ENCODE measurements at regions not wholly inside any gene's neighbourhood (a gene's known extent, or its start where the extent isn't known, plus 50 kb on each side); places are given as distances from the start of the nearest gene placed in this dataset.
"Not testable (repeated sequence)": the region's sequence is repeated elsewhere in the genome, so short reads cannot be mapped to it uniquely, and the experiment has no call there.

DNA sequence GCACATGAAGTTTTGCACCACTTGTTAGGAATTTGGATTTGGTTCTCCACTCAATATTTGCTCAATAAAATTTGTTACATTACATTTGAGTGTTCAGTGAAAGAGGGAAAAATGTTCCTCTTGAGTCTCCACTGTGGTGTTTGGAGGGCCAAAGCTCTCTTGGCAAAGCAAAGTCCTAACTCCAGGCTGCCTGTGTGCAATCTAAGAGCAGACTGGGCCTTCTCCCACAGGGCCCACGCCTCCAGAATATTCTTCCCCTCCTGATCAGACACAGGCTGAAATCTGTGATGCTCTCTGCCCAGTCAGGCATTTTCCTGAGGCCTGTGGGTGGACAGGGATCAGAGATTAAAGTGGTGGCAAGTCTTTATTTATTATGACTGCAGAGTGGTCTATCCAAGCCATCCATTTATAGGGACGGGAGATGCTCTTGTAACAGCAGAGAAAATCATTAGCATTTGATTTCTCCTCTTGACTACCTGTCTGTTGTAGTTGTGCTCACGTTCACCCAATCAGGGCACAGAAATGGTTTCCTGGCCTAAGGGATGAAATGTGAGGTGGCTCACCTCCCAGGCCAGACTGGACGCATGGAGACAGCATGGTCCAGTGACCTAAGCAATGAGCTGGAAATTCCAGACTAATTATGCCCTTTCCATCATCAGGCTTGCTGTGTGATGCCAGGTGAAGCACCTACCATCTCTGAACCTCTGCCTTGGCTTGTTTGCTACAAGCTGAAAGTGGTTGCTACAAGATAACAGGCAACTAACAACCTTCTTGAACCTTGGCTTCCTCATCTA is 147.1 kb upstream of the NRBF2 start:
- no peaks in the 10 kb centered on the region for H3K27me3 ChIP-seq (ENCODE audit: low read depth)
- H3K36me3 ChIP-seq (replicated peaks): no peaks in the 10 kb centered on the region
- H3K4me3 ChIP-seq: no peak overlapping the region
- H3K4me1 ChIP-seq: no peaks in the 10 kb centered on the region
- DNase-seq (ENCODE audit: low spot score in 2 of 2): no peak
- H3K9me3 ChIP-seq: no peaks in the 10 kb centered on the region
- in situ Hi-C loops (cut with MboI; ENCODE audit: low sequenced_read_pairs): no loop called here

DNA sequence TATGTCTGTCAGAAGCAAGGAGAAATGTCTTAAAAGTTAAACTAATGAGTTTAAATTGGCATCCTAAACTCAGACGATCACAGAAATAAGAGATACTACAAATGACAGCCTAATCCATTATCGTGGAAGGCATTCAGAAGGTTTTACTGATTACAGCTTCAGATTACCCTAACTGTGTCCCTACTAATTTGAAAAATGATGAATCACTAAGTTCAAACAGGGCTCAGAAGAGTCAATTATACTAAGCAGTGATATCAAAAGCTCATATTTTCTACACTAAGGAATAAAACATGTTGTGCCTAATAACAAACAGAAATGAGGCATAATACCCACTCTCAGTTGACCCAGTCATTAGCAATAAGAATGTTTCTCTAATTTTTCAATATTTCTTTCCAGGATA is 152.0 kb upstream of the NRBF2 start:
- no peaks in the 10 kb centered on the region for H3K36me3 ChIP-seq (replicated peaks)
- no peaks in the 10 kb centered on the region for H3K4me1 ChIP-seq
- no peaks in the 10 kb centered on the region for H3K27me3 ChIP-seq (ENCODE audit: low read depth)
- H3K4me3 ChIP-seq: no peak overlapping the region
- H3K9me3 ChIP-seq: no peaks in the 10 kb centered on the region
- no peak for DNase-seq (ENCODE audit: low spot score in 2 of 2)
- in situ Hi-C loops (cut with MboI; ENCODE audit: low sequenced_read_pairs): no loop called here

DNA sequence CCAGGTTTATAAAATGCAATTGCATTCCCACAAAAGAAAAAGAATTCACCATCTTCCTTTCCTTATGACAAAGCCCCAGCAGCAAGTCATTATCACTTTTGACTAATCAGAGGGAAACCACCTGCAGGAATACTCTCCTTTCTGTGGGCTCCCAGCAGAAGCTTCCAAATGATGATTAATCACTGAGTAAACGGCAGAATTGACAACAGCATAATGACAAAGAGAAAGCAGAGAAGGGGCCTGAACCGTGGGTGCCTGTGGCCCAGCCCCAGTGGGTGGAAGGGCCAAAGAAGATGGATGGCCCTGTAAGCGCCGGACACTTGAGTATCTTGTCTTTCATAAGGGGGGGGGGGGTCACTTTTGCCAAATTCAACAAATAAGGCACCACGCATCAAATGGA is 152.4 kb upstream of the NRBF2 start:
- DNase-seq (ENCODE audit: low spot score in 2 of 2): no peak
- Histone ChIP-seq H3K36me3 (replicated peaks) (no peaks in the 10 kb centered on the region), H3K9me3 (no peaks in the 10 kb centered on the region), H3K4me1 (no peaks in the 10 kb centered on the region), H3K4me3 (no peak overlapping the region), H3K27me3 (ENCODE audit: low read depth) (no peaks in the 10 kb centered on the region)
- in situ Hi-C loops (cut with MboI; ENCODE audit: low sequenced_read_pairs): no loop called here

DNA sequence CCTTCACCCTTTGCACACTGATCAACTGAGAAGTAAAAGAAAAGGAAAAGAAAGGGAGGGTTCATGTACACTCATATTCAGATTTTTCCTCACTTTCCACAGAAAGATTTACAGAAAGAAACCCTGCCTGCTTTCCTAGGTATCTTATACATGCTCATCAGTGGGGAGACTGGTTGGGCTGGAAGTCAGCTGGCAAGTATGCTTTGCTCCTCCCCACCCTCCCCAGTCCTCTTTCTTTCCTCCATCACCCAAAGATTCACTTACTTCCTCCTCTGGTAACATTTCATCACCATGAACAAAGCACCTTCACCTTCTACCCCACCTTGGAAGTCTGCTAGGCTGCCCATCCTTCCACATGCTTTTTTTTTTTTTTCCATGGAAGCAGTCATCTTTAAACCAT is 153.2 kb upstream of the NRBF2 start:
- H3K36me3 ChIP-seq (replicated peaks): no peaks in the 10 kb centered on the region
- H3K27me3 ChIP-seq (ENCODE audit: low read depth): no peaks in the 10 kb centered on the region
- no peak overlapping the region for H3K4me3 ChIP-seq
- no peaks in the 10 kb centered on the region for H3K4me1 ChIP-seq
- DNase-seq (ENCODE audit: low spot score in 2 of 2): no peak
- H3K9me3 ChIP-seq: 0 out of 2 replicates have a peak, but pooled peaks cover 2% of the 10 kb centered on the region
- in situ Hi-C loops (cut with MboI; ENCODE audit: low sequenced_read_pairs): no loop called here

DNA sequence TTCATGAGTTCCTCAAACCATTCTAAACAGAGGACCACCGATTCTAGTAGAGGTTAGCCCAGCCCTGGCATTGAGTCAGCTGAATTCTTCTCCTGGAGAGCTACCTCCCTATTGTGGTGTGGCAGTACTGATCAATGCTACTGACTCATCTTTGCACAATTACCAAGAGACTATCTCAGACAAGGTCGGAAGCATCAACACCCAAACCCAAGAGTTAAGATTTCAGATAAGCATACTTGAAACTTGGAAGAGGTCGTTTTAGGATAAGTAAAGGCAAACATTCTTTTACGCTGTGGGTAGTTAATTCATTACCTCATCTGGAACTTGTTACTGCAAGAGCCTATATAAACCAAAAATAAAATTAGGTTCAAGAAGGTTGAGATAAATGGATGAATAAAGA is 154.6 kb upstream of the NRBF2 start:
- Histone ChIP-seq H3K4me1 (no peaks in the 10 kb centered on the region), H3K4me3 (no peak overlapping the region), H3K27me3 (ENCODE audit: low read depth) (no peaks in the 10 kb centered on the region), H3K36me3 (replicated peaks) (no peaks in the 10 kb centered on the region), H3K9me3 (0 out of 2 replicates have a peak, but pooled peaks cover 2% of the 10 kb centered on the region)
- in situ Hi-C loops (cut with MboI; ENCODE audit: low sequenced_read_pairs): no loop called here
- no peak for DNase-seq (ENCODE audit: low spot score in 2 of 2)

DNA sequence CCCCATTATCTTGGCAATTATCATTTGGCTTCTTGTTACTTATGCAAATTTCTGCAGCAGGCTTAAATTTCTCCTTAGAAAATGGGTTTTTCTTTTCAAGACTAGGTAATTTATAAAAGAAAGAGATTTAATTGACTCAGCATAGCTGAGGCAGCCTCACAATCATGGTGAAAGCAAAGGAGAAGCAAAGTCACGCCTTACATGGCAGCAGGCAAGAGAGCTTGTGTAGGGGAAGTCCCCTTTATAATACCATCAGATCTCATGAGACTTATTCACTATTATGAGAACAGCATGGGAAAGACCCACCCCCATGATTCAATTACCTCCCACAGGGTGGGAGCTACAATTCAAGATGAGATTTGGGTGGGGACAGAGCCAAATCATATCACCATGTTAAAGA is 158.3 kb upstream of the NRBF2 start:
- H3K4me3 ChIP-seq; H3K27me3 ChIP-seq (ENCODE audit: low read depth); DNase-seq (ENCODE audit: low spot score in 2 of 2); in situ Hi-C loops (cut with MboI; ENCODE audit: low sequenced_read_pairs); H3K36me3 ChIP-seq (replicated peaks); H3K9me3 ChIP-seq; H3K4me1 ChIP-seq: not testable (repeated sequence)

DNA sequence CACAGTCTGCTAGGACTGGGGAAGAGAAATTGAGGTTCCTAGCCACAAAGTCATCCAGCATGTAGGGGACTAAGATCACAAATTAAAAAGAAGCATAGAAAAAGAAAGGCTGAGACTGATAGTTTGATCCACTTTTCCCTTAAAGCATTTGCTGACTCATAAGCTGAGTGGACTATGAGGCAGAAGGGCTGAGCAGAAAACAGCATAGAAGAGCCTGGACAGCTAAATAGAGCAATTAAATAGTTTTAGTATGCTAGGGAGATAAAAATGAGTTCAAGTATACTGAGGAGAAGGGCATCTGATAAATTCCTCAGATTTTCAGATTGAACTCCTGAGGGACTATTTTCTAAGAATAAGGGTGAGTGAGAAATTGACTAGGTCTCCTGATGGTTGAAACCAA is 155.9 kb upstream of the EGR2 start:
- Histone ChIP-seq H3K36me3 (replicated peaks) (no peaks in the 10 kb centered on the region), H3K9me3 (0 out of 2 replicates have a peak, but pooled peaks cover 2% of the 10 kb centered on the region), H3K4me3 (no peak overlapping the region), H3K4me1 (no peaks in the 10 kb centered on the region), H3K27me3 (ENCODE audit: low read depth) (no peaks in the 10 kb centered on the region)
- no peak for DNase-seq (ENCODE audit: low spot score in 2 of 2)
- in situ Hi-C loops (cut with MboI; ENCODE audit: low sequenced_read_pairs): no loop called here

DNA sequence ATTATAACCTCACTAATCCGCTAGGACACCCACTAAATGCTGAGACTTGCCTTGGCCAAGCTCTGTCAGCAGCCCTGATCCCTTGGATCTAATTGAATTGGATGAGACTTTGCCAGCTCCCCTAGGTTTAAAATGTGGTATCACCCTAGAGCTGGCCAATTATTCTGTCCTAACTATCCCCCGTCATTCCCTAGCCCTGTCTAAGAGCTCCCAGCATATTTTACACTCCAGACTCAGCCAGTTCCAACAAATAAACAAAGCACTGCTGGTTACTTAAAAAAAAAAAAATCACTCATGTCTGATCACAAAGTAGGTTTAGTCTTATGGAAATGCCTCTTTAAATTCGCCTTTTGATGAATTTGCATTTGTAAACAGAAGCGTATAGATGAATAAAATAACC is 147.9 kb upstream of the EGR2 start:
- peaks cover 11% of the 10 kb centered on the region for H3K4me1 ChIP-seq
- H3K27me3 ChIP-seq (ENCODE audit: low read depth): no peaks in the 10 kb centered on the region
- H3K36me3 ChIP-seq (replicated peaks): no peaks in the 10 kb centered on the region
- DNase-seq (ENCODE audit: low spot score in 2 of 2): peak; percentile 42 to 80
- peaks cover 4% of the 10 kb centered on the region for H3K9me3 ChIP-seq
- no peak overlapping the region for H3K4me3 ChIP-seq
- in situ Hi-C loops (cut with MboI; ENCODE audit: low sequenced_read_pairs): no loop called here

DNA sequence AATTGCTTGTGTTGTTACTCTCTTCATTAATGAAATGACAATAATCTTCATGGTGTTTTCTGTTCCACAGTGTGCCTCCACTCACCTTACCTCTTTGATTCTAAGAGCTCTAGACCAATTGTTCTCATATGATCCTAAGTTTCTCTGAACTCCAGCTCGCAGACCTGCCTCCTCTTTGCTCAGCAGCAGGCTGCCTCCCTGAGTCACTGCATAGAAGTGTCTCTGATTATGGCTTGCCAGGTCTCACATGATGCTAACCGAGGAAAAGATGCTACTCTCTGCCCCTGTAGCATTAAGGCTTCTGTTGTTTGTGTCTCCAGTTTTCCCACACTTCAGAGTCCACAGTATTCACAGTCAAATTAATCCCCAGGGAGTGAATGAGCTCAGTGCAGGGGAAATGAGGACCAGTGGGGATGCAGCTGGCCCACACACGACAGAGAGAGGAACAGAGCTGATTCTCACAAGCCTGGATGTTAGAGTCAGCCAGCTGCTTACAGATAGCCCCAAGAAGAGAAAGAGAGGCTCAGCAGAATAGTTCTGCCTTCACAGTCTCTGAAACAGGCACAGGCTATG is 145.9 kb upstream of the EGR2 start:
- H3K4me3 ChIP-seq: no peak overlapping the region
- in situ Hi-C loops (cut with MboI; ENCODE audit: low sequenced_read_pairs): no loop called here
- DNase-seq (ENCODE audit: low spot score in 2 of 2): no peak
- peaks cover 11% of the 10 kb centered on the region for H3K4me1 ChIP-seq
- H3K36me3 ChIP-seq (replicated peaks): no peaks in the 10 kb centered on the region
- peaks cover 4% of the 10 kb centered on the region for H3K9me3 ChIP-seq
- 0 out of 2 replicates have a peak, but pooled peaks cover 3% of the 10 kb centered on the region for H3K27me3 ChIP-seq (ENCODE audit: low read depth)

DNA sequence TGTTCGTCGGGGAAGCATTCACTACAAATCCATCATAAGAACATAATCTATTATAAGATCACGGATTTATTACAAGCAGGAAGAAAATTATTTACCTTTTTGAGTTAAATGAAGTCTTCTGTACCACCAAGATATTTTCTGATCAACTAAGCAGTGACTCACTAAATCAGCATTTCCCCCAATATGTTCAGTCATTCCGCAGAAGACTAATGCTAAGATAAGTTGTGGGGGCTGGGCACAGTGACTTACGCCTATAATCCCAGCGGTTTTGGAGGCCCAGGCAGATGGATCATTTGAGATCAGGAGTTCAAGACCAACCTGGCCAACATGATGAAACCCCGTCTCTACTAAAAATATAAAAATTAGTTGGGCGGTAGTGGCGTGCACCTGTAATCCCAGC is 144.2 kb upstream of the EGR2 start:
- Histone ChIP-seq H3K36me3 (replicated peaks) (no peaks in the 10 kb centered on the region), H3K4me1 (peaks cover 11% of the 10 kb centered on the region), H3K9me3 (peaks cover 4% of the 10 kb centered on the region), H3K27me3 (ENCODE audit: low read depth) (0 out of 2 replicates have a peak, but pooled peaks cover 3% of the 10 kb centered on the region), H3K4me3 (no peak overlapping the region)
- DNase-seq (ENCODE audit: low spot score in 2 of 2): no peak
- in situ Hi-C loops (cut with MboI; ENCODE audit: low sequenced_read_pairs): no loop called here

DNA sequence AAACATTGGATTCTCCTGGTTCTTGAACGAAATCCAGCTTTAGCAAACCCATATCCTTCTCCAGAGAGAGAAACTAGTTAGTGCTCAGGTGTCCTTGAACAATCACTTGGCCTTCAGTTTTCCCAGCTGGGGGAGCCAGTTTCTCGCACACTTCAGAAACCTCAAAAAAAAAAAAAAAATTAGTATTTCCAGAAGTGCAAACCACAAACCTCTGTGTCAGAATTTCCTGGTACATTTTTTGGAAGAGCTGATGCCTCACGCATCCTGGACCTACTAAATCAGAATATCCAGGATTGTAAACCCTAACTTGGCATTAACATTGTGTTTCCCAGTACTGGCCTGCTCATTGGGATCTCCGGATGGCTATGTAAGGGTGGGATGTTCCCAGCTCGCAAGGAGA is 143.4 kb upstream of the EGR2 start:
- peaks cover 4% of the 10 kb centered on the region for H3K9me3 ChIP-seq
- no peak overlapping the region for H3K4me3 ChIP-seq
- H3K27me3 ChIP-seq (ENCODE audit: low read depth): 0 out of 2 replicates have a peak, but pooled peaks cover 3% of the 10 kb centered on the region
- no peak for DNase-seq (ENCODE audit: low spot score in 2 of 2)
- H3K4me1 ChIP-seq: peaks cover 9% of the 10 kb centered on the region
- H3K36me3 ChIP-seq (replicated peaks): no peaks in the 10 kb centered on the region
- in situ Hi-C loops (cut with MboI; ENCODE audit: low sequenced_read_pairs): no loop called here

DNA sequence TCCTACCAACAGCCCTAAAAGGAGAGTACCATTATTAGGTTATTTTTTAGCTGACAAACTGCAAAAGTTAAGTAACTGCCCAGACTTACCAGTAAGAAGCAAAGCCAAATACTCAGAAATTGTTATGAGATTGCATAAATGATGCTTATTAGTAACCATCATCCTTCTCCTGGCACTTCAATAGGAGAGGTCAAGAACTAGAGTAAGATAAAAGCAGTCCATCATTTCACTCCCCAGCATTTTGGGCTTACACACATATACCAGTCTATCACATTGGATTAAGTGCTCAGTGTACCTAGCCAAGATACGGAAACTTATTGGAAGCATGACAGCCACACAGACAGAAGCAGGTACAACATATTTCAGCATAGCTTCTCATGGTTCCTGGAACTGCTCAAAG is 142.8 kb upstream of the EGR2 start:
- H3K27me3 ChIP-seq (ENCODE audit: low read depth): 0 out of 2 replicates have a peak, but pooled peaks cover 3% of the 10 kb centered on the region

DNA sequence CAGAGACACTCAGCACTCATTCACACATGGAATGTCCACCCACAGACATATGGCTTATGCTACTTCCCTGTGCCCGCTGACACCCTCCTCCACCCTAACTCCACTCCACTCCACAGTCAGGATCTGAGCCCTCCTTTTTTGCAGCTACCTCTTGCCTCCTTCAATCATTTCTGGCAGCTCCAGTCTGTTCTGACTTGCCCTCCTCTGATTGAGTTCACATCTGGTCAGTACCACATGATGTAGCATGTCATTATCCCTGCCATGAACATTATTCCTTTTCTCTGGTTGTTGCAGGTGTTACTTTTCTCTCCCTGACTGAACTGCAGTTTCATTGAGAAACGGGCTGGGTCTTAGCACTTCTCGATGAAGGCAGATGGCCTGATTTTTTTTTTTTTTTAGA is 130.1 kb upstream of the EGR2 start:
- H3K27me3 ChIP-seq (ENCODE audit: low read depth): no peaks in the 10 kb centered on the region; the same call in 1 of the 2 replicates
- no peaks in the 10 kb centered on the region for H3K9me3 ChIP-seq
- no peak overlapping the region for H3K4me3 ChIP-seq
- no peaks in the 10 kb centered on the region for H3K36me3 ChIP-seq (replicated peaks)
- in situ Hi-C loops (cut with MboI; ENCODE audit: low sequenced_read_pairs): no loop called here
- DNase-seq (ENCODE audit: low spot score in 2 of 2): no peak
- H3K4me1 ChIP-seq: no peaks in the 10 kb centered on the region

More for the DNA sequence above, 142.8 kb upstream of the EGR2 start:
- Histone ChIP-seq H3K36me3 (replicated peaks) (no peaks in the 10 kb centered on the region), H3K4me1 (peaks cover 5% of the 10 kb centered on the region; the same call in 1 of the 2 replicates), H3K9me3 (peaks cover 4% of the 10 kb centered on the region), H3K4me3 (no peak overlapping the region)
- DNase-seq (ENCODE audit: low spot score in 2 of 2): no peak
- in situ Hi-C loops (cut with MboI; ENCODE audit: low sequenced_read_pairs): no loop called here

DNA sequence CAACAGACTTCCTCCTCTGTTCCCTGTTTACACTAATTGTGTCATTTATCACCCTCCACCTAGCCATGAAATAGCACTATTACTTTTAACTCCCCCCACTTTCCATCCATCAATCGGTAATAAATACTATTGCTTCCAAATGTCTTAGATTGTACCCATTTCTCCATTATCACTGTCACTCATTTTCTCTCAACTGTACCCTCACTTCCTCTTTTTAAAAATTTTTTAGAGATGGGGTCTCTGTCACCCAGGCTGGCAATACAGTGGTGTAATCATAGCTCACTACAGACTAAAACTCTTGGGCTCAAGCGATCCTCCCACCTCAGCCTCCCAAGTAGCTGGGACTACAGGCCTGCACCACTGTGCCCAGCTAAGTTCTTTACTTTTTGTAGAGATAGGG is 123.5 kb upstream of the EGR2 start:
- H3K4me1 ChIP-seq: no peaks in the 10 kb centered on the region
- in situ Hi-C loops (cut with MboI; ENCODE audit: low sequenced_read_pairs): no loop called here
- H3K4me3 ChIP-seq: no peak overlapping the region
- no peaks in the 10 kb centered on the region; the same call in 1 of the 2 replicates for H3K27me3 ChIP-seq (ENCODE audit: low read depth)
- no peaks in the 10 kb centered on the region for H3K36me3 ChIP-seq (replicated peaks)
- DNase-seq (ENCODE audit: low spot score in 2 of 2): no peak
- H3K9me3 ChIP-seq: no peaks in the 10 kb centered on the region

Measured in HAP-1 (cell line).